Hematopoietic multipotent progenitor cell treated with erythropoietin and hydrocortisone succinate and interleukin-3 and kit ligand, for 4 days (in vitro differentiated cells): ENCODE measurements at regions not wholly inside any gene's neighbourhood (a gene's known extent, or its start where the extent isn't known, plus 50 kb on each side); places are given as distances from the start of the nearest gene placed in this dataset.

Experiments
- DNase-seq: peaks from one replicate; pipeline ENCODE4 v3.0.0-alpha.2; 2015

- no peak for DNase-seq
Measured at GRCh38 chr2:225131898-225132297, 89.6 kb upstream of the DOCK10 start.

DNA sequence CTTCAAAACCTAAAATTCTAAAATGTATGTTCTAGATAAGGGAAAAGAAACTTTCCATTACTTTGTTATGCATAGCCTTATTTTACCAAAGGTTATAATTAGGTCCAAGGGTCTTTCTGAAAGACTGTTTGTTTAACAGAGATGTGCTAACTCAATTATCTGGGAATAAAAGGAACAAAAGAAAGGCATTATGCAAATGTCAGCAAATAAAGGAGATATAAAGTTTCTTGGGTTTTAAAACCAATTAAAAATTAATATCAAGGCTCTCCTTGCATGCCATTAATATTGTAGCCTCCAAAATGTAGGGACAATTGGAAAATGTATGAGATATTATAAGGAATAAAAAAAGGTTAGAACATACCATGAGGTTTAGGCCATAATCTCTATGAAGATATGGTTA, 87.8 kb upstream of the DOCK10 start:
- no peak for DNase-seq

DNA sequence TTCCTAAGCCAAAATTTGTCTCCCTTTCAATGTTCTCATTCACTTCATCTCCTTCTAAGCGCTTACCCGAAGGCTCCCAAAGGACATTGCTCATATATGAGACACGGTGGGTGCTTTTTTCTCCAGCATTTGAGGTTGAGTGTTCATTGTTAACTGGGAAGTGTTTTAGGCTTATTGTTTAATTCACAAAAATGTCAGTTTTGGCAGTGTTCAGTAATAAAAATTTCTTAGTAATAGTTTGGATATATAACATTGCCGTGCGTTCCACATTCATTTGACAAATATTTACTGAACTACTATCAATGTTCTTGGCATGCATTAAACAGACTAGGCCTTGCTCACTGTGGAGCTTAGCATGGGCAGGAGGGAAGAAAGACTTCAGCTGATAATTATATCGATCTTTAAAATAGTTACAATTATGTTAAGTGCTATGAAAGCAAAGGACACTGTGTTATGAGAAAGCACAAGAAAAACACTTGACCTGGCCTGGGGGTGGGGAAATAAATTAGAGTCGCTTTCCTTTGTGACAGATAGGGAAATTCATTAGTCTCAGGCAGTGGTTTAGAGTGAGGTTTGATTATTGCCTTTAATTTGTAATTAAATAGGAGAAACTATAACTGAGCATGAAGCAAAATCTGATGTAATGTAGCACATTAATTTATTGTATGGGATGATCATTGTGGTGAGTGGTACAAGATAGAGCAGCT, 82.2 kb upstream of the DOCK10 start:
- DNase-seq = no peak

DNA sequence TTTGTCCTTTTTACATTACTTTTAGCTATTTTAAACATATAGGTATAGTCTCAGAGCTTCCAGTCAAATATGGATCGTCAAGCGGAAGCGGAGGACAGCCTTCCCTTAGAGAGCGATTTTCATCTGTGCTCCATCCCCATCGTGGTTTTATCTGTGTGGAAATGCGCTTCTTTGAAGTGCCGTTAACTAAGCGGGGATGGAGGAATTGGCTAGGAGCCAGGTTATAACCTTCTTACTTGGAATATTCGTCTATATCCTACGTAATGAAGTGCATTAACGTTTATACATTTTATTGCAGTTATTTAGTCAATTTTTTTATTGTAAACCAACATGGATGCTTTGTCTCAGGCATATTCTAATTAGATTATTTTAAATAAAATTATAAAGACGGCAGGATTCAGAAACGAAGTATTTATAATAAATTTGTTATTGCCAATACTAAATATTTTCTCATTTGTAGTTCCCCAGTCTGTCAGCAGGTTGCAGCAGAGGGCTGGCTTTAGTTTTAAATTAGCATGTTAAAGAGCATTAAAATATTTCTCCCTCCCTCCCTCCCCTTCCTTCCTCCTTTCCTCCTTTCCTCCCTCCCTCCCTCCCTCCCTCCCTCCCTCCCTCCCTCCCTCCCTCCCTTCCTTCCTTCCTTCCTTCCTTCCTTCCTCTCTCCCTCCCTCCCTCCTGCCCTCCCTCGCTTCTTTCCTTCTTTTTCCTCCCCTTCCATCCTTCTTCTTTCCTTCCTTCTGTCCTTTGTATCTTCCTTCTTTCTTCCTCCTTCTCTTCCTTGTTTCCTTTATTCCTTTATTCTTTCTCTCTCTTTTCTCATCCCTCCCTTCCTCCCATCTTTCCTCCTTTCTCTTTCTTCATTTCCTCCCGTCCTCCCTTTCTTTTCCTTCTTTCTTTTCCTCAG, 80.6 kb upstream of the DOCK10 start:
- DNase-seq = peak; percentile 51

GRCh38 chr2:225122007-225122406, 79.7 kb upstream of the DOCK10 start:
- peak; percentile 6 for DNase-seq

GRCh38 chr2:225120186-225120585, 77.9 kb upstream of the DOCK10 start:
- no peak for DNase-seq

DNA sequence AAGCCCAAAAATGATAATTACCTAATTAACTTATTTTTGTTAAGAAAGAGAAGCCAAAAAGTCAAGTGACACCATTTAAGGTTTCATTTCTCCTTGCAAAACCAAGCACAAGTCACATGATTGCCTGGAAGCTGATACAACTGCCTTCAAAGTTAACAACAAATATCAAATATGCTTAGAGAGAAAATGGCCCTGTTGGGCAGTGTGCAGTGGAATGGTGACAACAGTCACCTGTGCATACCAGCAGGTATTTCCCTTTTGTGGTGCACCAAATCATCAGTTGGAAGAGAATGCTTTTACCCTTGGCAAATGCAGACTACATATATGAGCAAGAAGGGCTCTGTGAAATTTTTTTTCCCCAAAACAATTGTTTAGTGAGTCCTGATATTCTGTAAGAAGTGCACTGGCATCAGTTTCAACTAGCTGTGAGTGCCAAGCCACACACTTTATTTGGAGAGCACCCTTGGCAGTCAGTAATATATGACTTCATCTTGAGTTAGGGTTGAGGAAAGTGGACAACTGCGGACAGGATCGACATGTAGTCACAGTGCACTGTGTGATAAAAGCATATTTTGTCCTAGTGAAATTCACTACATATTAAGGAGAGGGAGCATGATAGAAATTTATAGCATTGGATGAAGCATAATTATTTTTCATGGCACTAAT, 74.9 kb upstream of the DOCK10 start:
- no peak for DNase-seq

- DNase-seq = no peak
Measured at GRCh38 chr2:225114786-225115323, 72.6 kb upstream of the DOCK10 start.

- DNase-seq = no peak
Measured at GRCh38 chr2:225113371-225114015, 71.2 kb upstream of the DOCK10 start.

- peak; percentile 3 for DNase-seq
Measured at GRCh38 chr2:225112362-225113126, 70.3 kb upstream of the DOCK10 start.

DNA sequence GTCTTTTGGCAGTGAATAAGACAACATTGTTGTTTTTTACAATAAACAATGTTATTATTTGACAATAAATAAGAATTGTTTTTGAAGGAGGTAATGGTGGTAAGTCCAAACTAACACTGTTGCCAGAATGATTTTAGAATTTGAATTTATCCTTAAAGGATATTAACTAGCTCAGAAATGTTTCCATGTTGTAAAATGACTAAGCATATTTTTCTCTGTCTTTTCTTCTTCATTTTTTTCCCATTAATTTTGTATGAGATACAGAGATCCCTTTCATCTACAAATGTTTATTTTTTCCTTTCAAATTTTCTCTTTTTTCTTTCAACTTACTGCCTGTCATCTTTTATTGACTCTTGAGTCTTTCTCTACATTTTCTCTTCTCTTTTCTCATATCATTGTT, 66.5 kb upstream of the DOCK10 start:
- DNase-seq = no peak

- DNase-seq = no peak
Measured at GRCh38 chr2:225104971-225105370, 62.7 kb upstream of the DOCK10 start.

DNA sequence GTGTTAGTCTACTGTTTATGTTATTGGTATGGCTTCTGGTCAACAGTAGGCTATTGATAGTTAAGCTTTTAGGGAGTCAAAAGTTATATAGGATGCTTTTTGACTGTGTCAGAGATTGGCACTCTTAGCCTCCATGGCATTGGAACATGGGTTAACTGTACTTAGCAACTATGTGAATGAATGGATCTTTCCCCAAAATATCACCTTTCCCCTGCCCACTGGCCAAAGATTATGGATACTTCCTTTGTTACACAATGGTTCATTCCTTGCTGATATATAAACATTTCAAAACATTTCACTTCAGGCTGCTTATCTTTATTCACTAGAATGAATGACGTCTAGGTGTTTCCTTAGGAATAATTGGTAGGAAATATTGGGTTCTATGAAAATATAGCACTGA, 62.1 kb upstream of the DOCK10 start:
- DNase-seq = no peak

- no peak for DNase-seq
Measured at GRCh38 chr2:225103737-225104141, 61.5 kb upstream of the DOCK10 start.

- no peak for DNase-seq
Measured at GRCh38 chr2:225100856-225101294, 58.6 kb upstream of the DOCK10 start.

- DNase-seq = no peak
Measured at GRCh38 chr2:225100269-225100668, 58.0 kb upstream of the DOCK10 start.

- DNase-seq = no peak
Measured at GRCh38 chr2:225097035-225097434, 54.8 kb upstream of the DOCK10 start.
